Stimulated activated naive CD8-positive, alpha-beta T cell treated with anti-CD3 and anti-CD28 coated beads, Interleukin-15, Interleukin-2, amounts not matched to agents 100 U/mL and 50 U/mL, for 24 hours (primary cell): ENCODE measurements at regions not wholly inside any gene's neighbourhood (a gene's known extent, or its start where the extent isn't known, plus 50 kb on each side); places are given as distances from the start of the nearest gene placed in this dataset.
"Not testable (repeated sequence)": the region's sequence is repeated elsewhere in the genome, so short reads cannot be mapped to it uniquely, and the experiment has no call there.

Experiments used
- ATAC-seq: fragments of 150-1000 bp; cut with Tn5 transposase; one replicate; pipeline ENCODE4 v1.10.0; 2021
- DNase-seq: peaks from one replicate; pipeline ENCODE4 v3.0.0; 2021

- DNase-seq (no peak), ATAC-seq (no peak)
Observed at GRCh38 chr16:14384745-14385144, 245.3 kb downstream of the PARN start.

- not testable (repeated sequence) for ATAC-seq
Observed at GRCh38 chr16:14383844-14384243, 246.2 kb downstream of the PARN start.

GRCh38 chr16:14378689-14379467, 251.2 kb downstream of the PARN start:
- no peak for ATAC-seq
- DNase-seq, result no peak

More at GRCh38 chr16:14383844-14384243, 246.2 kb downstream of the PARN start:
- not testable (repeated sequence) for DNase-seq

- DNase-seq (no peak), ATAC-seq (no peak)
Observed at GRCh38 chr16:14378131-14378551, 251.9 kb downstream of the PARN start.

- ATAC-seq (no peak), DNase-seq (no peak)
Observed at GRCh38 chr16:14377326-14377725, 252.7 kb downstream of the PARN start.

- DNase-seq (no peak), ATAC-seq (no peak)
Observed at GRCh38 chr16:14375132-14375491, 254.9 kb downstream of the PARN start.

DNA sequence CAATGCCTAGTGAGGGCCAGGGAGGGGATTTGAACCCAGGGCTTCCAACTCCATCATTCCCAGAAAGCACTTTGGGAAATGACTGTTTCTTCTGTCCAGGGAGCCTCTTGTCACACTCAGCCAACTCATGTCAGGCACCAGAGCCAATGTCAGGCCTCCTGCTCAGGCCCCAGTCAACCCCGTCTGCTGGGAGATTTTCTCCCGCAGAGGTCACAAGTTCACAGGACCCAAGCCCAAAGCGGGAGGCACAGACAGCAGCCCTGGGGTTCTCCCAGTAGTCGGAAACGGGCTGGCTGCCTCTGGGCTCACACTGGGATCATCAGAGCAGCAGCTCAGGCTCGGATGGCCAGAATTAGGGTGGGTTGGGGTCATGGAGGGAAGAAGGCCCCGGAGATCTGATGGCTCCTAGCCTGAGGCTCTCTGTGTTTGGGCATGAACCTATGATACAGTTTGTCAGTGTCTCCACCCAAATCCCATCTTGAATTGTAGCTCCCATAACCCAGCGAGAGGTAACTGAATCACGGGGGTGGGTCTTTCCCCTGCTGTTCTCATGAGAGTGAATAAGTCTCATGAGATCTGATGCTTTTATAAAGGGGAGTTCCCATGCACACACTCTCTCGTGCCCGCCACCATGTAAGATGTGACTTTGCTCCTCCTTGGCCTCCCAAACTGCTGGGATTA, 255.5 kb downstream of the PARN start:
- DNase-seq (no peak), ATAC-seq (no peak)

DNA sequence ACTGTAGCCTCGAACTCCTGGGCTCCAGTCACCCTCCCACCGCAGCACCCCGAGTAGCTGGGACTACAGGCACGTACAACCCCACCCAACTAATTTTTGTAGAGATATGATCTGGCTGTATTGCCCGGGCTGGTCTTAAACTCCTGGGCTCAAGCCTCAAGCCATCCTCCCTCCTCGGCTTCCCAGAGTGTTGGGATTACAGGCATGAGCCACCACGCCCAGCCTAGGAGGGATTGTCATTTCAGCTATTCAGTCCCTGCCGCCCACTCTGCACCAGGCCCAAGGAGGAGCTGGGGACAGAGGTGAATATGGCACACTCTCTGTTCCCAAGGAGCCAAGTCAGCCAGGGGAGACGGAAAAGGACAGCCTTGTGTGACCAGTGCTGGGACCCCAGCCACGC, 256.2 kb downstream of the PARN start:
- no peak for DNase-seq
- no peak for ATAC-seq

GRCh38 chr16:14373406-14373805, 256.7 kb downstream of the PARN start:
- ATAC-seq (no peak), DNase-seq (no peak)

GRCh38 chr16:14372471-14372870, 257.6 kb downstream of the PARN start:
- ATAC-seq, result no peak
- DNase-seq, result no peak

DNA sequence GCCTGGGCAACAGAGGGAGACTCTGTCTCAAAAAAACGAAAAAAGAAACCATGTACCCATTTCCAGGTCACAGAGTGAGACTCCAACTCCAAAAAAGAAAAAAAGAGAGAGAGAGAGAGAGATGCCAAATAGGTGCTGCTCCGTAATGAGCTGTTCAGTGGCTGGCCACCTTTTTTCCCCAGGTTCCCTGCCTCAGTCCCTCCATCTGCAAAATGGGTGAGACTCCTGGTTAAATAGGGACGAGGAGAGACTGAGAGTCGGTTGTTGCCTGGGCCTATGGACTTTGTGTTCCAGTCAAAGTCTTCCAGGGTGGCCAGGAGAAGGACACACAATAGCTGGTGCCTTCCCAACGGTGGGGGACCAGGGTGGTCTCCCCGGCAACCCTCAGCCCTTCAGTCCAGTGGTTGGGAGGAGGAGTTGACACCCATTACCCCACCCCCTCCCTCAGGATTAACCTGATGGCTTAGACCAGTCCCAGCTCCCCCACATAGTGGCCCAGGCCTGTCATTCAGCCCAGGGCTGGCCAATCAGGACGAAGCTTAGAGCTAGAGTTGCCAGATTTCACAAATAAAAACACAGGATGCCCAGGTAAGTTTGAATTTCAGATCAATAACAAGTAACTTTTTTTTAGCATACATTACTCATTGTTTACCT, 258.2 kb downstream of the PARN start:
- DNase-seq (no peak), ATAC-seq (no peak)

DNA sequence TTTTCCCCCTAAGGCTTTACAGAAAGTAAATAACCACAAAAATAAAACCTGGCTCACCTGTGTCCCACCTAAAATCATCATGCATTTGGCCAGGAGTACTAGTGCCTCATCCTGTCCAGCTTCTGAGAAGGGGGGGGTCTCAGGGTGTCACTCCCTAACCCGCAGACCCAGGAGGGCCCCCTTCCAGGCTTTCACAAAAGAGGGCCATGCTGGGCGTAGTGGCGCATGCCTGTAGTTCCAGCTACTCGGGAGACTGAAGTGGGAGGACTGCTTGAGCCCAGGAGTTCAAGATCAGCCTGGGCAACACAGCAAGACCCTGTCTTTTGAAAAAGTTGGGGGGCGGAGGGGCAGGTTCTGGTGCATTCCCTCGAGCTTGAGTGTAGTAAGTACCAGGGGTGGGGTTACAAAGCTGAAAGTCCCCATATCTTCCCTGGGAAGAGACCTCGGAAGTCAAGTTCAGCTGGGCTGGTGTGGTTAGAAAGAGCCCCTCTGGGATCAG, 259.3 kb downstream of the PARN start:
- ATAC-seq, result no peak
- DNase-seq, result no peak

- DNase-seq (no peak), ATAC-seq (no peak)
Observed at GRCh38 chr16:14369734-14370598, 260.1 kb downstream of the PARN start.

DNA sequence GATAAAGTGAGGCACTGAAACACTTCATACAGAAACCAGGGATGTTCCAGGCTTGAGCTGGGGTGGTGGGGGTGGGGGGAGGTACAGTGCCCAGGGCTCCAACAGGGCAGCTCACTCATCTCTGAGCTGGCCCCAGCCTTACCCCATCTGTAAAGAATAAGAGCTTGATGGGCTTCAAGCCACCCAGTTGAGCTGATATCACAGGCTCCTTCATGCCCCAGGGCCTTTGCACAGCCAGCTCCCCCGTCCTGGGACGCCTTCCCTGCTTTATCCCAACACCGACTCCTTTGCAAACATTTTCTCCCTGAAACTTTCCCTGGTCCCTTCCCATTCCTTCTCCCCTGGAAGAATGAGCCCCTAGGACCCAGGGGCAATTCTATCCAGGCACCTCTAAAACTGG, 261.7 kb downstream of the PARN start:
- DNase-seq, result no peak
- no peak for ATAC-seq

GRCh38 chr16:14366974-14367707, 262.9 kb downstream of the PARN start:
- ATAC-seq (no peak), DNase-seq (no peak)

- DNase-seq (no peak), ATAC-seq (no peak)
Observed at GRCh38 chr16:14366447-14366846, 263.6 kb downstream of the PARN start.

DNA sequence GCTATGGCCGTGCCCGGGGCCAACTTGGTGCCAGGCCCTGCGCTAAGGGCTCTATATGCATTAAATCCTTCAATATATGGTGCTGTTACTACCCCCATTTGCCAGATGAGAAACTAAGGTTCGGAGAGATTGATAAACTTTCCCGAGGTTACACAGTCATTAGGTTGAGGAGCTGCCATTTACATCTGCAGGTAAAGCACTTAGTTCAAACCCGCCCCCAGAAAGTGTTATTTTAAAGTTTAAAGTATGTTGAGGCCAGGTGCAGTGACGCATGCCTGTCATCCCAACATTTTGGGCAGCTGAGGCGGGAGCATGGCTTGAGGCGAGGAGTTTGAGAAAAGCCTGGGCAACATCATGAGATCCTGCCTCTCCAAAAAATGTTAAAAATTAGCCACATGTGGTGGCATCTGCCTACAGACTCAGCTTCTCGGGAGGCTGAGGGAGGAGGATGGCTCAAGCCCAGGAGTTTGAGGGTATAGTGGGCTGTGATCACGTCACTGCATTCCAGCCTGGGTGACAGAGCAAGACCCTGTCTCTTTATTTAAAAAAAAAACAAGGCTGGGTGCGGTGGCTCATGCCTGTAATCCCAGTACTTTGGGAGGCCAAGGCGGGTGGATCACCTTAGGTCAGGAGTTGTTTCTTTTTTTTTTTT, 264.7 kb downstream of the PARN start:
- DNase-seq (no peak), ATAC-seq (no peak)

GRCh38 chr16:14364386-14365199, 265.5 kb downstream of the PARN start:
- ATAC-seq, result no peak
- no peak for DNase-seq

DNA sequence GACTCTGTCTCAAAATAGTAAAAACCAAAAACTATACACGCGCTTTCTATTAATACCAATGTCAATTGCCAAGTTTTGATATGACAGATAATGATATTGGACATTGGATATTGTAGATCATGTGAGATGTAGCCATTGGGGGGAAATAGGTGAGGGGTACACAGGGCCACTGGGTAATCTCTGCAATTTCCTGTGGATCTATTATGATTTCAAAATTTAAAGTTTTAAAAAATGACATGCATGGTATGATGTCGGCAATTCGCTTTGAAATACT, 266.0 kb downstream of the PARN start:
- ATAC-seq, result no peak

DNA sequence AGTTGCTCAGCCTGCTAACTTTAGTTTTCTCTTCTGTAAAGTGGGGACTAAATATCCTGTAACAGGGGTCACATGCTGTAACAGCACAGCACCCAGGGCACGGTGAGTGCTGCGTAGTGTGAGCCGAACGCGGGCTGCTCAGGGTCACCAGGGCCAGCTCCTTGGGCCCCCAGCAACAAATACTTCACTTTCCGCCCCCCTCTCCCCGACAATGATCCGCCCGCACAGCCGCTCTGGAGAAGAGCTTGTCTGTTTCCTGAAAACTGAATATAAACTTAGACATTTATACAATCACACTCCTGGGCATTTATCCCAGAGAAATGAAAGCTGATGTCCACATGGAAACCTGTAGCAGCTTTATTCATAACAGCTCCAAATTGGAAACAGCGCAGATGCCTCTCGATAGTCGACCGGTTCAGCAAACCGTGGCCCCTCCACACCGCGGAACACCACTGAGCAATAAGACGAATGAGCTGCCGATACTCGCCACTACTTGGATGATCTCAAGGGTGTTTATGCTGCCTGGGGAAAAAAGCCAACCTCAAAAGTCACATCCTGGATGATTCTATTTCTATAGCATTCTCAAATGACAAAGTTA, 267.2 kb downstream of the PARN start:
- ATAC-seq, result no peak
- no peak for DNase-seq

More for the DNA sequence above, 266.0 kb downstream of the PARN start:
- DNase-seq, result no peak
